GM18499 (cell line): ENCODE measurements at regions not wholly inside any gene's neighbourhood (a gene's known extent, or its start where the extent isn't known, plus 50 kb on each side); places are given as distances from the start of the nearest gene placed in this dataset.

Experiments used
- ATAC-seq: cut with Tn5 transposase; IDR thresholded peaks from one replicate; pipeline ENCODE4 v1.9.1; 2021; ENCODE audit warnings: moderate number of reproducible peaks; ENCODE audit not compliant: insufficient read depth, unreplicated experiment

DNA sequence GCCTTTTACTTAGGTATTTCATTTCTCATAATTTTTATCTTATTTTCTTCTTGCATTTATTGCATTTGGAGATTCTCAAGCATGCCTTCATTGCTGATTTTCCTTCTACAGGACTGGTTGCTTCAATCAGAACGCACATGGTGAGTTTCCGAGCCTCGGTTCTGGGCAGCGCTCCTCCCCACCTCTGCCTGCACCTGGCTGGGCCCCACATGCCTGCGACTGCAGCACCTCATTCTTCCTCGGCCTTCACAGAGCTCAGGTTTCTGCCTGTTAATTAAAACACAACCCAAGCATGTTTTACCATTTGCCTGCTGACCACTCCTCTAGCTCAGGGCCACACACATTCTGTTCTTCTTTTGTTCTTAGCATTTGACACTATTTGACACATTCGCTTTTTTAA is 398.8 kb downstream of the GALR1 start:
- ATAC-seq: no peak

DNA sequence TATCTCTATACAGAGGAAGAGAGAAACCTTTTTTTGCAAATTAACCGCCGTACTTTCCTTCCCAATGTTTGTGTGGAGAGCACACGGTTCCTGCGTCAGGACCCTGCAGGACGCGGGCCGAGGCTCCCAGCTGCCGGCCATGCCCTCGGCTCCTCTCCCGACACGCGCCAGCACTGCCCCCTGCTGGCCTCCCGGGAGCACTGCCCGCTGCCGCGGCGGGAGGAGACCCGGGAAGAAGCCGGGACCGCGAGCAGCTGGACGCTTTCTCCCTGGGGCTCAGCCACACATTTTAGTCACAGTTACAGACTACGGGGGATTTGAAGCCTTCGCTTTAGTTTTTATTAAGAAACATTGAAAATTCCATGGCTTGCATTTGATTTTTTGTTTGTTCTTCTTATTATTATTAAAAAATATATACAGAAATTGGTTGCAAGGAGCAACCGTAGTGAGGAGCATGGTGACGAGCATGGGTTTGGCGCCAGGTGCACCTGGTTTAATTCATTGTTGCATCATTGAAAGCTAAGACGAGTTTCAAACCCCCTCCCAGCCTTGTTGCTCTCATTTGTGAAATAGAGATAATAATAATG is 401.2 kb downstream of the GALR1 start:
- no peak for ATAC-seq

- no peak for ATAC-seq
Measured at GRCh38 chr18:77651441-77651840, 401.8 kb downstream of the GALR1 start.

DNA sequence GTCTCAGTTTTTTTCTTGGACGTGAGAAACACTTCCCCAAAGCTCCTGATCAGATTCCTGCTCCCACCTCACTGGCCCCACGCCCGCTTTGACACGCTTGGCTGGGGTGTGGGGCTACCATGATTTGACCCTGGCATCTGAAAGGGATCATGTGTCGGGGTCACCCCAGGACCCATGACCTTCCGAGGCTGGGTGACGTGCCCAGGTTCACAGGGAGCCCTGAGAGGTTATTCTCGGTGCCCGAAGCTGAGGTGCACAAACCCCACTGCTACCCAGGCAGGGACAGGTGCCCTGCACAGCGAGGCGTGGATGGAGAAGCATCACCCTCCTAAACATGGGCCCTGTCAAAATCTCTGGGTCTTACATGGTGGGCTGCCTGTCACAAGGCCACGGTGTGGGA is 404.1 kb downstream of the GALR1 start:
- ATAC-seq: no peak

DNA sequence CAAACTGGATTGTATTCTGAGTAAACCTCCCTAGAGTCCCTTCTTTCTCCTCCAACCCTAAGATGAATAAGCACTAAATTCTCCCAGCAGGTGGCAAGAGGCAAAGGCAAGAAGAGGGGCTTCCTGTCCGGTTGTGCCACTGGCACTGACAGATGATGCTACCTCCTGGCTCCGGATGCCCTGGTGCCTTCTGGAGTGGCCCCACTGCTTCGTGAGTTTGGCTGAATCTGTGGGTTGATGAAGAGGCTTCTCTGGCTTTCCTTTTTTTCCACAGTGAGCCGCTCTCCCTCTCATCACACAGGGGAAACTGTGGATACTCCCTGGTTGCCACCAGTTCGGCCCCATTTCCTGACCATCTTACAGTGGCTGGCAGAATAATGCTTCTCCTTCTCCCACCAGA is 404.7 kb downstream of the GALR1 start:
- no peak for ATAC-seq

DNA sequence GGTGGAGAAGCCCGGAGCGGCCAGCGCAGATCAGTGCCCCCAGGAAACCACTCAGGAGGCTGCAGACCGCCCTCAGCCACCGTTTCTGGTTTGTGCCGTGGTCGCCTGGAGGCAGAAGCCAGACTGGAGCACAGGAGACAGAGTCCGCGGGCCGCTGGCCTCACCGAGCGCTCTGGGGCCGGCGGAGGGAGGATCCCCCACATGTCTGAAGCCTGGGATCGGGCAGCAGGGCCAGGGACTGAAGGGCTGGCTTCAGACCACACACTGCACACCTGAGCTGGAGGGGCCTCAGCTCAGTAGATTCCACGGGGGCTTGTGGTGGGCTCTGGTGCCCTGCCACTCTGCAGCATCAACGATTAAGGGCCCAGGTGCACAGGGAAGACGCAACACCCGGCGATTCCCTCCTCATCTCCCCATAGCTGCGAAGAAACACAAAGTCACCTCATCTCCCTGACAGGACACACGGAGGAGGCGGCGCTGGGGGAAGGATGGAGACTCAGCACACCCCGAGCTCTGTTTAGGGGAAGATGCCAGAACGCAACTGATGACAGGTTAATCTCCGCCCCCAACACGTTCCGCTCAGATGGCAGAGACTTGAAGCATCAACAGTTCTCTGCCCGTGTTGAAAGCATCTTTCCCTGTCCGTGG is 408.1 kb downstream of the GALR1 start:
- ATAC-seq: no peak

GRCh38 chr18:77658299-77658662 is 408.6 kb downstream of the GALR1 start:
- ATAC-seq: no peak

DNA sequence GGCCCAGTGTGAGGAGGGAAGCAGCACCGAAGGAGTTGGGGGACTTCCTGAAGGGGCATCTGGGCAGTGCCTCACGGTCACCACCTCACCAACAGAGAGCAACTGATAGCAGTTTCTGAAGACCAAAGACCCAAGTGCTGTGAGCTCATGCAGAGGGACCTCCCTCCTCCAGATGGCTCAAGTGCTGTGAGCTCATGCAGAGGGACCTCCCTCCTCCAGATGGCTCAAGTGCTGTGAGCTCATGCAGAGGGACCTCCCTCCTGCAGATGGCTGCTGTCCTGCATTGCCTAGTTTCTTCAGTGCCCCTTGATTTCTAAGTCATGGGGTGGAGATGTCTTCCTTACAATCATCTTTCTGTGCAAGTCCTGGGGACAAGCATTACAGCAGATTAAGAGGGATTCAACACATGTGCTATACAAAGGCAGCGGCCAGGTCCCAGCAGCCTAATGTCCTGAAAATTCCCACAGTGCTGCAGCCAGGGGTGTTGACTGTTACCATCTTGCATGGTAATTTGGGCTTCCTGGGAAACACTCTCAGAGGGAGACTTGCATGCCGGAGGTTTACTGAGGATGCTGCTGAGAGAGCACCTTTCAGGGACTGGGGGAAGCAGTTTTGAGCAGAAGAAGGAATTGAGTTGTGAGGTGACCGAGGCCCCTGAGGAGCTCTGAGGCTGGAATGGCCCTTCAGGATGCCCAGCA is 409.3 kb downstream of the GALR1 start:
- no peak for ATAC-seq

- no peak for ATAC-seq
Measured at GRCh38 chr18:77666613-77667012, 417.0 kb downstream of the GALR1 start.

- no peak for ATAC-seq
Measured at GRCh38 chr18:77668219-77668618, 418.6 kb downstream of the GALR1 start.

DNA sequence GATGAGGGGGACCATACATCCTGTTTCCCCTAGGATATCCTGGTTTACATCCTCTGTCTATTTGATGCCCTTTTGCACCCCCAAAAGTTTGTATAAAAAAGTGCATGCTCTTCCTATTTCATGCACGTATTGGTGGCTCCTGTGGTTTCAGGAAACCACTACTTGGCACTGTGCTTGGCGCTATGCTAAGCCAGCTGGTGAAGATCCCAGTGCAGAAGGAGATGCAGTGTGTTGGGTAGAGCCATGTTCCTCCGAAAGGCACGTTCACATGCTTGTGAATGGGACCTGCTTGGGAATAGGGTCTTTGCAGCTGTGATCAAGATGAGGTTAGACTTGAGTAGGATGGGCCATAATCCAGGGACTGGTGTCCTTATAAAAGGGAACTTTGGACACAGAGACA is 419.7 kb downstream of the GALR1 start:
- no peak for ATAC-seq

GRCh38 chr18:77671456-77672167 is 422.0 kb downstream of the GALR1 start:
- no peak for ATAC-seq

- ATAC-seq: no peak
Measured at GRCh38 chr18:77676910-77677309, 427.3 kb downstream of the GALR1 start.

GRCh38 chr18:77677536-77677935 is 427.9 kb downstream of the GALR1 start:
- ATAC-seq: no peak

DNA sequence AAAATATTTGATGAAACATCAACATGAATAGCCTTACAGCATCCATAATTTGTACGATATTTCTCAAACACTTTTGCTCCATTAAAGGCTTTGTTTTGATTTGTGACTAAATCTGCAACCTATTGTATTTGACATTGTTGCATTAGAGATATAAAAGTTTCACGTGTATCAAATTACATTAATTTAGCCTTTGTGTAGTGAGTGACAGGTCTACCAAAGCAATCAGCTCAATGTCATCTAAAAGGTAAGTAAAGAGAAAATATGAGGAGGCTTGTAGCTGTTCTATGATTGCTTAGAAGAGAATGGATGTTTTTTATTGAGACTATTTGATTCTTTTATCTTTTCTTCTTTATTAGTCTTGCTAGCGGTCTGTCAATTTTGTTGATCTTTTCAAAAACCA is 430.2 kb downstream of the GALR1 start:
- no peak for ATAC-seq

GRCh38 chr18:77700051-77700450 is 450.4 kb downstream of the GALR1 start:
- no peak for ATAC-seq

- ATAC-seq: no peak
Measured at GRCh38 chr18:77701977-77702376, 452.3 kb downstream of the GALR1 start.

GRCh38 chr18:77702686-77703085 is 453.0 kb downstream of the GALR1 start:
- ATAC-seq: no peak

- no peak for ATAC-seq
Measured at GRCh38 chr18:77705301-77705700, 455.7 kb downstream of the GALR1 start.

GRCh38 chr18:77708826-77709506 is 459.3 kb downstream of the GALR1 start:
- peak; percentile 73 for ATAC-seq

- no peak for ATAC-seq
Measured at GRCh38 chr18:77711096-77711495, 461.4 kb downstream of the GALR1 start.
